GM19468 (cell line): ENCODE measurements at regions not wholly inside any gene's neighbourhood (a gene's known extent, or its start where the extent isn't known, plus 50 kb on each side); places are given as distances from the start of the nearest gene placed in this dataset.

Source experiments
- ATAC-seq: cut with Tn5 transposase; IDR thresholded peaks from one replicate; pipeline ENCODE4 v1.9.1; 2021; ENCODE audit warnings: mild to moderate bottlenecking, moderate library complexity, moderate number of reproducible peaks; ENCODE audit not compliant: unreplicated experiment; ENCODE audit errors: extremely low read depth

GRCh38 chr6:44530910-44531234 is 143.4 kb downstream of the CDC5L start:
- ATAC-seq = no peak

- no peak for ATAC-seq
Observed at GRCh38 chr6:44531442-44532015, 144.0 kb downstream of the CDC5L start.

- no peak for ATAC-seq
Observed at GRCh38 chr6:44533421-44533820, 145.9 kb downstream of the CDC5L start.

- no peak for ATAC-seq
Observed at GRCh38 chr6:44534291-44534690, 146.8 kb downstream of the CDC5L start.

- no peak for ATAC-seq
Observed at GRCh38 chr6:44535446-44535845, 147.9 kb downstream of the CDC5L start.

GRCh38 chr6:44535967-44536366 is 148.5 kb downstream of the CDC5L start:
- no peak for ATAC-seq

GRCh38 chr6:44537306-44538049 is 150.0 kb downstream of the CDC5L start:
- no peak for ATAC-seq

- ATAC-seq = no peak
Observed at GRCh38 chr6:44538131-44538806, 150.8 kb downstream of the CDC5L start.

GRCh38 chr6:44538807-44539201 is 151.3 kb downstream of the CDC5L start:
- no peak for ATAC-seq

- no peak for ATAC-seq
Observed at GRCh38 chr6:44539701-44540355, 152.3 kb downstream of the CDC5L start.

- no peak for ATAC-seq
Observed at GRCh38 chr6:44540881-44541280, 153.4 kb downstream of the CDC5L start.

- no peak for ATAC-seq
Observed at GRCh38 chr6:44542401-44543116, 155.1 kb downstream of the CDC5L start.

- ATAC-seq = no peak
Observed at GRCh38 chr6:44543664-44544063, 156.2 kb downstream of the CDC5L start.

- no peak for ATAC-seq
Observed at GRCh38 chr6:44545224-44545623, 157.7 kb downstream of the CDC5L start.

- ATAC-seq = no peak
Observed at GRCh38 chr6:44548319-44548718, 160.8 kb downstream of the CDC5L start.

- ATAC-seq = no peak
Observed at GRCh38 chr6:44549516-44549915, 162.0 kb downstream of the CDC5L start.

- ATAC-seq = no peak
Observed at GRCh38 chr6:44554194-44554593, 166.7 kb downstream of the CDC5L start.

- ATAC-seq = no peak
Observed at GRCh38 chr6:44554861-44555260, 167.4 kb downstream of the CDC5L start.

GRCh38 chr6:44556046-44556445 is 168.5 kb downstream of the CDC5L start:
- no peak for ATAC-seq

GRCh38 chr6:44558024-44558831 is 170.7 kb downstream of the CDC5L start:
- no peak for ATAC-seq
